Activated naive CD8-positive, alpha-beta T cell treated with anti-CD3 and anti-CD28 coated beads, Interleukin-2, amount 10 ng/mL, durations not matched to agents 7 days and 5 days (primary cell): ENCODE measurements at regions not wholly inside any gene's neighbourhood (a gene's known extent, or its start where the extent isn't known, plus 50 kb on each side); places are given as distances from the start of the nearest gene placed in this dataset.

Experiments used
- ATAC-seq: fragments of 150-1000 bp; cut with Tn5 transposase; one replicate; pipeline ENCODE4 v1.10.0; 2021; ENCODE audit warnings: low read depth, moderate library complexity
- POLR2A ChIA-PET: fragments of 350-600 bp; sonication (Branson Sonifier 250); formaldehyde crosslinking; loops from one replicate; lab custom pipeline; 2021; ENCODE audit warnings: antibody characterized with exemption; lab: Charles Lee
- DNase-seq: peaks from one replicate; pipeline ENCODE4 v3.0.0; 2021
- H3K27ac Mint-ChIP-seq: one replicate; pipeline ENCODE4 v1.8.0; 2022; ENCODE audit warnings: mild to moderate bottlenecking, mixed read lengths
- H3K27me3 Mint-ChIP-seq: one replicate; pipeline ENCODE4 v1.8.0; 2022; ENCODE audit warnings: mild to moderate bottlenecking, moderate library complexity, mixed read lengths
- H3K36me3 Mint-ChIP-seq: one replicate; pipeline ENCODE4 v1.8.0; 2021; ENCODE audit warnings: mild to moderate bottlenecking, mixed read lengths
- H3K4me1 Mint-ChIP-seq: one replicate; pipeline ENCODE4 v1.8.0; 2021; ENCODE audit warnings: mixed read lengths
- H3K4me3 Mint-ChIP-seq: one replicate; pipeline ENCODE4 v1.8.0; 2022; ENCODE audit warnings: mild to moderate bottlenecking, moderate library complexity, mixed read lengths
- H3K9me3 Mint-ChIP-seq: one replicate; pipeline ENCODE4 v1.8.0; 2021; ENCODE audit warnings: mixed read lengths

DNA sequence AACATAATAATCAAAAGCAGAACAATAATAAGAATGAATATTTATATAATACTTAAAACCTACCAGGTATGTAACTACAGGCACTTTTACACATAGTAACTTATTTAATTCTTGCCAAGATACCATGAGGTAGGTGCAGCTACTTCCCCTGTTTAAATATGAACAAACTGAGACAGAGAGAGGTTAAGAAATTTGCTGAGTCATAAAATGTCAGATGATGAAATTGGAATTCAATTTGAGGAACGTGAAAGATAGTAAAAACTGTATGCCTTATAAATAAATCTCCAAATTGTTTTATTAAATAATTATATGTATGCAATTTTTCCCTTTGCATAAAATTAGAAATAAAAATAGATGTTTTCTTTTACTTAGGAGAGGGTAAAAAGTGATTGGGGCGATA is 1103.3 kb upstream of the NRXN1 start:
- Mint-ChIP-seq H3K27me3 (no peaks in the 10 kb centered on the region), H3K36me3 (no peaks in the 10 kb centered on the region), H3K4me1 (no peaks in the 10 kb centered on the region), H3K27ac (no peak overlapping the region), H3K4me3 (no peak overlapping the region), H3K9me3 (peaks cover 3% of the 10 kb centered on the region)
- no peak for DNase-seq
- POLR2A ChIA-PET: no interaction called here
- ATAC-seq: no peak

DNA sequence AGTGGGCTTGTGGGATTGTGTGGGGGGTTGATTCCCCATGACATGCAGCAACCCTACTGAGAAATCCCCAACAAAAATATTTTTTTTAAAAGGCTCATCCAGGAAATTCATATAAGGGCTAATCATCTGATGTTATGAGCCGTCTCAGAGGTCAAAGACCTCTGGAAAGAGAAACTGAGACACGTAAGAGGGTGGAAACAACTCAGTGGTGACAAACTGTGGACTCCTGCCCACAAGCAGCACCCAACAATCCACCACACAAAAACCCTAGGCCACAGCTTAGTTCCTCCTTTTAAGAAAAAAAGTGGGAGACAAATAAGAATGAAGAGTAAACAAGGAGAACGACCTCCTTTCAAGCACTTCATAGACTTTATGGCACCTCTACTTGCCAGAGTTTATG is 1096.1 kb upstream of the NRXN1 start:
- Mint-ChIP-seq H3K27me3 (no peaks in the 10 kb centered on the region), H3K4me3 (no peak overlapping the region), H3K9me3 (peaks cover 7% of the 10 kb centered on the region), H3K4me1 (no peaks in the 10 kb centered on the region), H3K36me3 (no peaks in the 10 kb centered on the region), H3K27ac (no peak overlapping the region)
- DNase-seq (no peak), ATAC-seq (no peak)
- POLR2A ChIA-PET: no interaction called here

DNA sequence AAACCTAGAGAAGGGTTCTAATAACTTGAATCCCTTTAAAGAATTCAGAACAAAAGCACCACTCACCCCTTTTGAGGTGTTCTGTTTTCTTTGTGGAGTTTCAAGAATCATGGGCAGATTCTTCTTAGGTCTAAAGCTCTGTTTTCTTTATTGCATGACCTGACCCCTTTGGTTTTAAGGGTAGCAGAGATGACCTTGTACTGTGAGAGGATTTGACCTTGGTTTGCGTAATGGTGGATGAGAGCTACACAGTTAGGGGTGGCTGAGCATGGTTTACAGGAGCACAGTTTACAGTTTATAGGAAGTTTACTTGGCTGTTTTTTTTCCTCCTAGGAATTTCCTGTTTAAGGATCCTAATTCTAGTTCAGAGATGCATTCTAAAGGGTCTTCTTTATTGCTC is 1095.6 kb upstream of the NRXN1 start:
- POLR2A ChIA-PET: no interaction called here
- no peak overlapping the region for H3K27ac Mint-ChIP-seq
- DNase-seq (no peak), ATAC-seq (no peak)
- H3K27me3 Mint-ChIP-seq: no peaks in the 10 kb centered on the region
- peaks cover 7% of the 10 kb centered on the region for H3K9me3 Mint-ChIP-seq
- no peaks in the 10 kb centered on the region for H3K36me3 Mint-ChIP-seq
- H3K4me3 Mint-ChIP-seq: no peak overlapping the region
- H3K4me1 Mint-ChIP-seq: no peaks in the 10 kb centered on the region

DNA sequence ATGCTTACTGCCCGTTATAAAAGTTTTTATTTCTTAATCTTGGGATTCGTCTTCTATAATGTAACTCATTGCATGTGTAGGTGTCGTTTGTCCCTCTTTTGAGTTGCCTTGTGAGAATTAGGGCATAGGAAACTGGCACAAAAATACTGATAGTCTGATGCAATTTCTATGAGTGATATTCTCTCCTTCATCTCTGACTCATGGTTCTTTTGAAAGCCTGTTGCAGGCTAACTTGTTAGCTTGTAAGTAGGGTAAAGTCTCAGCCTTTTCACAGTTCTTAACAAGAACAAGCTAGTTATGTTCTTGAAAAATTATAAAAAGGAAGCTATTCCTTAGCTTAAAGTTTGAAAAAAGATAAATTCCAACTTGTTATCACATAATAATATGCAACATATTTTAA is 1085.4 kb upstream of the NRXN1 start:
- Mint-ChIP-seq H3K4me1 (no peaks in the 10 kb centered on the region), H3K27ac (no peak overlapping the region), H3K36me3 (no peaks in the 10 kb centered on the region), H3K4me3 (no peak overlapping the region), H3K9me3 (peaks cover 3% of the 10 kb centered on the region), H3K27me3 (no peaks in the 10 kb centered on the region)
- POLR2A ChIA-PET: no interaction called here
- ATAC-seq (no peak), DNase-seq (no peak)

DNA sequence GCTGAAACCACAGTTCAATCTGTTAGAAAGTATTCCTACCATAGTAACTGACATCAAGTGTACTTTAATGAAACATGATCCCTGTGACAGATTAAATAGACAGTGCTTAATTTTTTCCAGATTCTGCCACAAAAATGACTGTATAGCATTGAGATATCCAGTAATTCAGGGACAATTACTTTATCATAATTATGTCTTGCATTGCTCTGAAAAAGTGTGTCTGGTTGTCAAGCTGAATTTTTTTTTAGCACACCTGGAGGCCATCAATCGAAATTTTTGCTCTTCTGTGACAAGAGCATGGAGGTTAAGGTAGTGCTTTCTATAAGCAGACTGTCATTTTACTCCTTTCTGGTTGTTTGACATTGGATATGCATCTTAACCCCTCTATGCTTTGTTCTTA is 1083.8 kb upstream of the NRXN1 start:
- POLR2A ChIA-PET: no interaction called here
- Mint-ChIP-seq H3K27me3 (no peaks in the 10 kb centered on the region), H3K36me3 (no peaks in the 10 kb centered on the region), H3K27ac (no peak overlapping the region), H3K4me1 (no peaks in the 10 kb centered on the region), H3K9me3 (peaks cover 7% of the 10 kb centered on the region), H3K4me3 (no peak overlapping the region)
- ATAC-seq: no peak
- no peak for DNase-seq

DNA sequence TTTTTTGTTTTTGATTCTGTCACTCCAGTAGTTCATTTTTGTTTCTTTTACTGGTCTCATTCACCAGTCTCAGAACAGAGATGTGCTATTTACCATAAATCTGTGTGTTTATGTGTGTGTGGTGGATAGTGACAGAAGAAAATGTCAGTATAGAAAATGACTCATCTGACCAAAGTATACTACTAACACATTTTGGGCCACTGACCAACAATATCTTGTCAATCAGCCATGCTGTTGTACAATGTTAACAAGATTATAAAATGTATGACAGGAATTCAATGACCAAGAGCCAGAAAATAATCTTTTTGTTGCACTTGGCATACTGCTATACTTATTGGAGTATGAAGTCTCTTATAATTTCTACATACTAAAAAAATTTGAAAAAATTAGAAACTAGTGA is 1081.4 kb upstream of the NRXN1 start:
- no peak overlapping the region for H3K4me3 Mint-ChIP-seq
- H3K27me3 Mint-ChIP-seq: no peaks in the 10 kb centered on the region
- POLR2A ChIA-PET: no interaction called here
- no peaks in the 10 kb centered on the region for H3K36me3 Mint-ChIP-seq
- peaks cover 5% of the 10 kb centered on the region for H3K9me3 Mint-ChIP-seq
- ATAC-seq: no peak
- H3K27ac Mint-ChIP-seq: no peak overlapping the region
- no peaks in the 10 kb centered on the region for H3K4me1 Mint-ChIP-seq
- no peak for DNase-seq

DNA sequence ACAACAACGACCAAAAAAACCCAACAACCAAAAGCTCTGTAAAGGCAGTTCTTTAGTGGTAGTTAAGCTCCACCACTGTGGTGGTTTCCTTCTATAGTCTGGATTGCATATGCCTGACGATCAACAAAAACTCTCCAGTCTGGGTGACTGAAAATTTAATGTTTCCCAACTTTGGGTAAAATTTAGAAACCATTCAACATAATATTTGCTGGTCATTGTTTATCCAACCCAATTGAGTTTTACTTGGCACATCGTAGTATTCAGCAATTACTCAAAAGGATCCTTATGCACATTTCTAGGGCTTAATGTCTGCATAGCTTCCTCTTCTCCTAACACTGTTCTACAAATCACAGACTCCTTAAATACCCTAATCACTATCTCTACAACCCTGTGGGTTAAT is 1080.2 kb upstream of the NRXN1 start:
- no peak for DNase-seq
- no peak for ATAC-seq
- H3K9me3 Mint-ChIP-seq: peaks cover 7% of the 10 kb centered on the region
- H3K27ac Mint-ChIP-seq: no peak overlapping the region
- H3K36me3 Mint-ChIP-seq: no peaks in the 10 kb centered on the region
- POLR2A ChIA-PET: no interaction called here
- no peaks in the 10 kb centered on the region for H3K4me1 Mint-ChIP-seq
- H3K27me3 Mint-ChIP-seq: no peaks in the 10 kb centered on the region
- H3K4me3 Mint-ChIP-seq: no peak overlapping the region

DNA sequence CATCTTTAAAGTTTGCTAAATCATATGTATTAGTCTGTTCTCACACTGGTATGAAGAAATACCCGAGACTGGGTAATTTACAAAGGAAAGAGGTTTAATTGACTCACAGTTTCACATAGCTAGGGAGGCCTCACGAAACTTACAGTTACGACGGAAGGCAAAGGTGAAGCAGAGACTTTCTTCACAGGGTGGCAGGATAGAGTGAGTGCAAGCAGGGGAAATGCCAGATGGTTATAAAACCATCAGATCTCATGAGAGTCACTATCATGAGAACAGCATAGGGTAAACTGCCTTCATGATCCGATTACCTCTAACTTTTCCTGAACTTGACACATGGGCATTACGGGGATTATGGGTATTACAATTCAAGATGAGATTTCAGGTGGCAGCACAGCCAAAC is 1075.2 kb upstream of the NRXN1 start:
- no peaks in the 10 kb centered on the region for H3K27me3 Mint-ChIP-seq

DNA sequence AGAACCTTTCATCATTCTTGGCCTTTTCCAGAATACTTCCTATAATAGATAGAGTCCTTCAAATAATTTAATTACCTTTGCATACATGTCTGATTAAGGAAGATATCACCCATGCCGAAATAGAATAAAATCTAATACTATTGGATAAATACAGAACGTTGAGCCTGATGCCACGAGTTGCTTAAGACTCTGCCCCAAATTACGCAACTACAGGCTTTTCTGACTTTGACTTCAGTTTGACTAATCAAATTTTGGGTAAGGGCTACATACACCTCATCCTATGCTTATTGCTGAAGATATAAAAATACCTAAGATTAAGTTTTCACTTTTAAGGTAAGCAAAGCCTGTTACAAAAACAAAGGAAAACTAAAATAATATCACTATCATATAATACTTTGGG is 1065.1 kb upstream of the NRXN1 start:
- no peaks in the 10 kb centered on the region for H3K4me1 Mint-ChIP-seq
- DNase-seq: no peak
- H3K4me3 Mint-ChIP-seq: no peak overlapping the region
- no peak for ATAC-seq
- POLR2A ChIA-PET: no interaction called here
- H3K27ac Mint-ChIP-seq: no peak overlapping the region
- H3K36me3 Mint-ChIP-seq: no peaks in the 10 kb centered on the region
- peaks cover 2% of the 10 kb centered on the region for H3K9me3 Mint-ChIP-seq
- no peaks in the 10 kb centered on the region for H3K27me3 Mint-ChIP-seq

More for the DNA sequence above, 1075.2 kb upstream of the NRXN1 start:
- ATAC-seq (no peak), DNase-seq (no peak)
- no peaks in the 10 kb centered on the region for H3K36me3 Mint-ChIP-seq
- POLR2A ChIA-PET: no interaction called here
- no peaks in the 10 kb centered on the region for H3K4me1 Mint-ChIP-seq
- no peak overlapping the region for H3K4me3 Mint-ChIP-seq
- peaks cover 7% of the 10 kb centered on the region for H3K9me3 Mint-ChIP-seq
- no peak overlapping the region for H3K27ac Mint-ChIP-seq

DNA sequence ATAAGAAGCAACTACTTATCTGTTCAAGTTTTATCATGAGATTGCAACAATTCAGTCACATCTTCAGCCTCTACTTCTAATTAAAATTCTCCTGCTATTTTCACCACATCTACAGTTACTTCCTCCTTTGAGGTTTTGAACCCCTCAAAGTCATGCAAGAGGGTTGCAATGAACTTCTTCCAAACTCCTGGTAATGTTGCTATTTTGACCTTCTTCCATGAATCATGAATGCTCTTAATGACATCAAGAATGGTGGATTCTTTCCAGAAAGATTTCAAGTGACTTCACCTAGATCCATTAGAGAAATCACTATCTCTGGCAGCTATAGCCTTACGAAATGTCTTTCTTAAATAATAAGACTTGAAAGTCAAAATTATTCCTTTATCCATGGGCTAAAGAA is 1052.8 kb upstream of the NRXN1 start:
- Mint-ChIP-seq H3K27ac (no peak overlapping the region), H3K9me3 (peaks cover 3% of the 10 kb centered on the region), H3K36me3 (no peaks in the 10 kb centered on the region), H3K27me3 (no peaks in the 10 kb centered on the region), H3K4me3 (no peak overlapping the region), H3K4me1 (no peaks in the 10 kb centered on the region)
- DNase-seq: no peak
- POLR2A ChIA-PET: no interaction called here
- no peak for ATAC-seq

DNA sequence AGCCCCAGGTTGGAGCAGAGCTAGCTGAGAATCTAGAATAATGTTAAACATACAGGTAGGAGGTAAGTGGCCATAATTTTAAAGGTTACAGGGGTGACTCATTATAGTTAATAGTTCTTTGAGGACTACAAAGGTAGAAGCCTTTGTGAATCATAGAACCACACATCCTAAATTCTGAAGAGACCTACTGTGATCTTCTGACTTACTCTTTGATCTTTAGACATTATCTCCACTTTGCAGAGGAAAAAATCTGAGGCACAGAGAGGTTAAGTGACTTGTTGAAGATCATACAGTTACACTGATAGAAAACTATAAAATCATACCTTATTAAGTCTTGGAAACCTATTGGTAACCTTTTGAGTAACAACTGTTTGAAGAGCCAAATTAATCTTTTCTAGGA is 1051.3 kb upstream of the NRXN1 start:
- H3K27me3 Mint-ChIP-seq: no peaks in the 10 kb centered on the region
- no peak for DNase-seq
- no peaks in the 10 kb centered on the region for H3K36me3 Mint-ChIP-seq
- no peaks in the 10 kb centered on the region for H3K4me1 Mint-ChIP-seq
- no peak overlapping the region for H3K27ac Mint-ChIP-seq
- POLR2A ChIA-PET: no interaction called here
- H3K4me3 Mint-ChIP-seq: no peak overlapping the region
- ATAC-seq: no peak
- peaks cover 3% of the 10 kb centered on the region for H3K9me3 Mint-ChIP-seq

DNA sequence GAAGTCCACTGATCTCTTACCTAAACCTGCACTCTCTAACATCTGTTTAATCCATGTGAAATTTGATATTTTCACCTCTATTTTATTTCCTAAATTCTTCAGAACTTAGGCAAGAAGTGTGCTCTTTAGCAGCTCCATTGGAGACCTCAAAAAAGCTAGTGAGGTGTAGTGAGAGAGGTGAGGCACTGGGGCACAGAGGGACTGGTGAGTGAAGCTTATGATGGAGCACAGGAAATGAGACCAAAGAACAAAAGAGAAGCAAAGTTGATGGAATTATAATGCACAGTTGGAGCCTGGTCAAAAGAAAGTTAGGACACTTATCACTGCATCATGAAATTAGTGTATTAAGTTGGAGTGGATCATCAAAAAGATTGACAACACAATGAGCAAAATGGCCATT is 1050.7 kb upstream of the NRXN1 start:
- Mint-ChIP-seq H3K4me3 (no peak overlapping the region), H3K27me3 (no peaks in the 10 kb centered on the region), H3K4me1 (no peaks in the 10 kb centered on the region), H3K9me3 (peaks cover 3% of the 10 kb centered on the region), H3K27ac (no peak overlapping the region), H3K36me3 (no peaks in the 10 kb centered on the region)
- POLR2A ChIA-PET: no interaction called here
- DNase-seq: no peak
- no peak for ATAC-seq

DNA sequence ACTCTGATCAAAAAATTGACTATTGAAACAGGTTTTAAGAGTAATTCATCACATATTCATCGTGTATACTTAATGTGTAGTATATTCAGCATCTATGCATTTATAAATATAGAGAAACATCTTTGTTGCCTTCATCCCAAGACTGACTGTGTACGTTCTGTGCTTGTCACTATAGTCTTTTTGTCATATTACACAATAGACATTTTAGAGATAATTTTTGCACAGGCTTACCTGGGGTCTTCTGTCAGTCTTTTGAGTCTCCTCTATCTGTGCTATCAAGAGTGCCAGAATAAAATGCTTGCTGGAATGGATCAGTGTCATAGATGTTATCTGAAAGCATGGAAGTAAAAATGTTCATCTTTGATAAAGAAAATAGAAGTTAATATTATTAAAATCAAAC is 1047.7 kb upstream of the NRXN1 start:
- H3K27ac Mint-ChIP-seq: no peak overlapping the region
- POLR2A ChIA-PET: no interaction called here
- H3K36me3 Mint-ChIP-seq: no peaks in the 10 kb centered on the region
- no peaks in the 10 kb centered on the region for H3K4me1 Mint-ChIP-seq
- peaks cover 6% of the 10 kb centered on the region for H3K9me3 Mint-ChIP-seq
- DNase-seq: no peak
- H3K27me3 Mint-ChIP-seq: no peaks in the 10 kb centered on the region
- no peak overlapping the region for H3K4me3 Mint-ChIP-seq
- ATAC-seq: no peak

DNA sequence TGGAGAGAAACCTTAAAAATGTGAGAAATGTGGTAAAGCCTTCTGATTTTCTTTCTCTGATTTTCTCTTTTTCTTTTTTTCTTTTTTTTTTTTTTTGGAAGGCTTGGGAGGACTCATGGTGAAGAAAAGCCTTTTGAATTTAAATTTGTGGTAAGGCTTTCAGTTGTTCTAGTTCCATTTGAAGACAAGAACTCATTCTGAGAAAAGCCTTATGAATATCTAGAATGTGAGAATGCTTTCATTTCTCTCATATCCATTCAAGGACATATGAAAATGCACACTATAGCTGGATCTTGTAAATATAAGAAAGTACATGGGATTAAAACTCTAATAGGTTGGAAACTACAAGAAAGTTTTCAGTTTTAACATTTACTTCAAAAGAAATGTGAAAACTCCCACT is 1045.2 kb upstream of the NRXN1 start:
- Mint-ChIP-seq H3K4me3 (no peak overlapping the region), H3K9me3 (peaks cover 5% of the 10 kb centered on the region), H3K4me1 (no peaks in the 10 kb centered on the region), H3K36me3 (no peaks in the 10 kb centered on the region), H3K27ac (no peak overlapping the region), H3K27me3 (no peaks in the 10 kb centered on the region)
- POLR2A ChIA-PET: no interaction called here
- DNase-seq: no peak
- no peak for ATAC-seq

DNA sequence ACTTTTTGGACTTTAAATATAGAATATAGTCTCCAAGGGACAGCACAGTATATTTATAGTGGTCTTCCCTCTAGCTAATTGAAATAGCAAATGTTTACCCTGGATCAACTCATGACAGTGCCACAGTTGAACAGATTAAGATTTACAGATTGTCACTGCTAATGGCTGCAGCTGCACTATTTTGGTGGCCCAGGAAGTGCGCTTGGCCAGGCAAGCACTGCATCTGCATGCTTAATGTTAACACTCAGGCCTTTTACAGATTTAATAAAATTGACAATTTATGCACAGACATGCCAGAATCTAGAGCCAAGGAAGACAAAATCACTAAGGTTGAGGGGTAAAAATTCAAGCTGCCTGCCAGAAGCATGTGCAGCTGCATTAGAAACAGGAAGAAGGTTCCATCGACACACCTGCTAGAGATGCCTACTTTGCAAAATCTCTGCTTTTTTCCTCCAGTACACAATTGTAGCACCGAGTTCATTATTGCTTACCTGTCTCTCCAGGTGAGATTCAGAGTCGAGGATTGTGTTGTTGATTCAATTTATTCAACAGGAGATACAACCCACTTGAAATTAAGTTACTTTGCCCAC is 1042.3 kb upstream of the NRXN1 start:
- ATAC-seq (no peak), DNase-seq (no peak)
- POLR2A ChIA-PET: no interaction called here
- Mint-ChIP-seq H3K9me3 (peaks cover 5% of the 10 kb centered on the region), H3K36me3 (no peaks in the 10 kb centered on the region), H3K27me3 (no peaks in the 10 kb centered on the region), H3K4me1 (no peaks in the 10 kb centered on the region), H3K4me3 (no peak overlapping the region), H3K27ac (no peak overlapping the region)
